NCI-H82 treated with DMSO at 0.1 percent for 48 hours (cell line): ENCODE measurements at regions not wholly inside any gene's neighbourhood (a gene's known extent, or its start where the extent isn't known, plus 50 kb on each side); places are given as distances from the start of the nearest gene placed in this dataset.
"Not testable (repeated sequence)": the region's sequence is repeated elsewhere in the genome, so short reads cannot be mapped to it uniquely, and the experiment has no call there.

ENCODE experiments used
- DNase-seq: peaks from one replicate; lab custom pipeline; 2025; ENCODE audit not compliant: unreplicated experiment; lab: John Stamatoyannopoulos, UW

GRCh38 chr2:19656011-19656410 lies 245.8 kb downstream of the TTC32 start:
- no peak for DNase-seq

- DNase-seq: no peak
Measured at GRCh38 chr2:19654310-19655090, 247.3 kb downstream of the TTC32 start.

GRCh38 chr2:19653509-19653908 lies 248.3 kb downstream of the TTC32 start:
- DNase-seq: no peak

GRCh38 chr2:19652811-19653210 lies 249.0 kb downstream of the TTC32 start:
- peak; percentile 21 for DNase-seq

DNA sequence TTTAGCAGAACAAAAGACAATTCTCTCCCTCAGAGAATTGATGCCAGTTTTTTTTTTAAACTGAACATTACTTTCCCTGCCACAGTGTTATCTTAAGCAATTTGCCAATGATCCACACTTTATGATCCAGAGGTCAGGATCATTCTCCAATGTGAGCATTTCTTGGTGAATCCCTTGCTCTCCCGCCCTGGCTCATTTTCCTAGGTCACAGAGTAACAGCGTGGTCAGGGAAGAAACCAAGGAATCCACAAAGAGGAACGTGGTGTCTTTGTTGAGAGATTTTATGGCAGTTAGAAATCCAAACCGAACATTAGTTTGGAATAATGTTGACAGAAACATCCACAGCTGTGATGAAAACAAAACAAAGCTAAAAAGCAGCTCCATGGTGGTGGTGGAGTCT lies 250.3 kb downstream of the TTC32 start:
- no peak for DNase-seq

- no peak for DNase-seq
Measured at GRCh38 chr2:19649785-19650380, 251.9 kb downstream of the TTC32 start.

- no peak for DNase-seq
Measured at GRCh38 chr2:19649142-19649541, 252.6 kb downstream of the TTC32 start.

GRCh38 chr2:19648583-19648982 lies 253.2 kb downstream of the TTC32 start:
- DNase-seq: no peak

GRCh38 chr2:19646987-19647386 lies 254.8 kb downstream of the TTC32 start:
- no peak for DNase-seq

- DNase-seq: no peak
Measured at GRCh38 chr2:19644763-19645162, 257.0 kb downstream of the TTC32 start.

- DNase-seq: no peak
Measured at GRCh38 chr2:19643117-19643518, 258.7 kb downstream of the TTC32 start.

GRCh38 chr2:19642501-19642900 lies 259.3 kb downstream of the TTC32 start:
- no peak for DNase-seq

- no peak for DNase-seq
Measured at GRCh38 chr2:19635951-19636510, 265.8 kb downstream of the TTC32 start.

DNA sequence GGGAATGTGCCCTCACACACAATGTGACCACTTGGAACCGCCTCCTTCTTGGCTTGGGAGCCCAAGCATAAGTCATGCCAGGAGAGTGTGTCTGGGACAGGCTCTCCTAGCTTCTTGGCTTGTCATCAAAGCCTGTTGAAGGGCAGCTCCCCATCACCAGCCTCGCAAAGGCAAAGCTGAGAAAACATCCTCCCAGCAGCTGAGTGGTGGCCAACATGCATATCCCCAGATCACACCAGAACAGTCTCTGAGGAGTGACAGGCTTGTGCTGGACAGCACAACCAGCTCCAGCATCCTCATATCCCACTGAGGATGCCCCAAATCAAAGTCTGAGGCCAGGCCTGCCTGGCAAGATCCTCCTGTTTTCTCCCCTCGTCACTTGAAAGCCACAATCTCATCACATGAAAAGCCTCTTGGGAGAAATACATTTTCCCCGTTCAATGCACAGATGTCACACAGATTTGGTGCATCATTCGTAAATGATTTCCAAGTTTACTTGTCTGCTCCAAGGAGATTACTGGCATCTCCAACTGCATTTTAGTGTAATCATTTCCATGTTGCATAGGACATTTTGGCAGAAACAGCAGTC lies 269.3 kb downstream of the TTC32 start:
- DNase-seq: no peak

GRCh38 chr2:19631871-19632270 lies 269.9 kb downstream of the TTC32 start:
- no peak for DNase-seq

GRCh38 chr2:19630921-19631320 lies 270.9 kb downstream of the TTC32 start:
- DNase-seq: no peak

GRCh38 chr2:19627359-19627758 lies 268.9 kb upstream of the OSR1 start:
- DNase-seq: no peak

DNA sequence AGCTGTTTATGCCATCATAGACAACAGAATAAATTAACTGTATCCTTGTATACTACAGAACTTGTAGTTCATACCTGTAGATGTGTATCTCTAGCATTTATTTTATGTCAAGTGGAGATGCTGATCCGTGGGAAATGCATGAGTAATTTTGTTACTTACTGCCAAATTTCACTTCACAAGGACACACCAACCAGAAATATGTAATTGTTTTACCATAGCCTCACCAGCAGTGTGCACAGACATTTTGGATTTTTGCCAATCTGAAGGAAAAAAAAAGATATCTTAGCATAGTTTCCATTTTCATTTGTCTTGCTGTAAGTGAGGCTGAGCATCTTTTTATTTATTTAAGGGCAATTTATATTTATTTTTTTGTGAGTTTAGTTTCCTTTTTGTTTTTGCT lies 265.1 kb upstream of the OSR1 start:
- no peak for DNase-seq

- peak; percentile 19 for DNase-seq
Measured at GRCh38 chr2:19617257-19617848, 258.9 kb upstream of the OSR1 start.

DNA sequence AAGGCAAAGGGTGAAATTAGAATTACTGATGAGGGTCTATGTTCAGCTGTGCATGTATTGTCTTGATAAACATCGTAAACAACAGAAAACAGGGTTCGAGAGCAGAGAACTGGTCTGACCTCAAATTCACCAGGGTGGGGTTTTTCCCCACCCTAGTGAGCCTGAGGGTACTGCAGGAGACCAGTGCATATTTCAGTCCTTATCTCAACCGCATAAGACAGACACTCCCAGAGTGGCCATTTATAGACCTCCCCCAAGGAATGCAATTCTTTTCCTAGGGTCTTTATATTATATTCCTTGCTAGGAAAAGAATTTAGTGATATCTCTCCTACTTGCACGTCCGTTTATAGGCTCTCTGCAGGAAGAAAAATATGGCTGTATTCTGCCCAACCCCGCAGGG lies 257.0 kb upstream of the OSR1 start:
- not testable (repeated sequence) for DNase-seq

GRCh38 chr2:19614066-19614465 lies 255.6 kb upstream of the OSR1 start:
- no peak for DNase-seq
